GM23338 (cell line): ENCODE measurements at regions not wholly inside any gene's neighbourhood (a gene's known extent, or its start where the extent isn't known, plus 50 kb on each side); places are given as distances from the start of the nearest gene placed in this dataset. TPM values are rescaled to one million over a fixed set of nuclear protein-coding genes. Genes with fewer than 3 reads are reported as not detected.

Experiments
- ATAC-seq: fragments of 200-7000 bp; cut with Tn5 transposase; 3 replicates; pipeline ENCODE4 v1.9.1; 2020
- DNase-seq: peaks from one replicate; pipeline ENCODE4 v3.0.0-alpha.2; 2015; ENCODE audit warnings: low spot score
- H2AFZ ChIP-seq: fragments of 200-600 bp; sonication (generic); 2 replicates; pipeline ENCODE4 v1.8.0; 2016; ENCODE audit warnings: antibody characterized with exemption, mild to moderate bottlenecking, moderate library complexity
- H3F3A ChIP-seq: fragments of 200-600 bp; sonication (generic); replicated peaks from 2 replicates; pipeline ENCODE4 v1.8.0; 2017; ENCODE audit warnings: antibody characterized with exemption, mixed run types, low read depth
- H3K27ac ChIP-seq: fragments of 200-600 bp; sonication (generic); 2 replicates; pipeline ENCODE4 v1.6.1; 2016; ENCODE audit warnings: low read depth
- H3K27me3 ChIP-seq: fragments of 200-600 bp; sonication (generic); 2 replicates; pipeline ENCODE4 v1.8.0; 2016; ENCODE audit warnings: mild to moderate bottlenecking, mixed run types, moderate library complexity; ENCODE audit not compliant: insufficient read depth
- H3K36me3 ChIP-seq: fragments of 200-600 bp; sonication (generic); 2 replicates; pipeline ENCODE4 v1.8.0; 2016; ENCODE audit warnings: mild to moderate bottlenecking; ENCODE audit not compliant: insufficient read depth
- H3K4me1 ChIP-seq: fragments of 200-600 bp; sonication (generic); 2 replicates; pipeline ENCODE4 v1.8.0; 2016; ENCODE audit warnings: mild to moderate bottlenecking, moderate library complexity; ENCODE audit not compliant: insufficient read depth
- H3K4me2 ChIP-seq: fragments of 200-600 bp; sonication (generic); 2 replicates; pipeline ENCODE4 v1.7.1; 2017; ENCODE audit warnings: mixed run types
- H3K4me3 ChIP-seq: fragments of 200-600 bp; sonication (generic); 2 replicates; pipeline ENCODE4 v1.6.1; 2016; ENCODE audit warnings: mixed run types
- H3K79me2 ChIP-seq: fragments of 200-600 bp; sonication (generic); replicated peaks from 2 replicates; pipeline ENCODE4 v1.8.0; 2017; ENCODE audit warnings: mild to moderate bottlenecking; ENCODE audit not compliant: insufficient read depth
- H3K9me2 ChIP-seq: fragments of 200-600 bp; sonication (generic); 2 replicates; pipeline ENCODE4 v1.8.0; 2017; ENCODE audit not compliant: insufficient read depth
- H4K20me1 ChIP-seq: fragments of 200-600 bp; sonication (generic); replicated peaks from 2 replicates; pipeline ENCODE4 v1.8.0; 2017; ENCODE audit warnings: mild to moderate bottlenecking; ENCODE audit not compliant: insufficient read depth
- H3K27ac Mint-ChIP-seq: 2 replicates; pipeline ENCODE4 v1.8.0; 2020; ENCODE audit warnings: inconsistent platforms, mild to moderate bottlenecking, moderate library complexity, mixed read lengths
- H3K27me3 Mint-ChIP-seq: 3 replicates; pipeline ENCODE4 v1.8.0; 2022; ENCODE audit warnings: low read depth, mild to moderate bottlenecking, moderate library complexity, mixed read lengths, inconsistent platforms; ENCODE audit not compliant: insufficient read depth, poor library complexity
- H3K36me3 Mint-ChIP-seq: 3 replicates; pipeline ENCODE4 v1.8.0; 2021; ENCODE audit warnings: low read depth, mild to moderate bottlenecking, inconsistent platforms, moderate library complexity, mixed read lengths
- H3K4me1 Mint-ChIP-seq: 3 replicates; pipeline ENCODE4 v1.8.0; 2020; ENCODE audit warnings: mild to moderate bottlenecking, inconsistent platforms, mixed read lengths
- H3K4me3 Mint-ChIP-seq: 3 replicates; pipeline ENCODE4 v1.8.0; 2021; ENCODE audit warnings: moderate library complexity, mild to moderate bottlenecking, inconsistent platforms, mixed read lengths
- H3K9me3 Mint-ChIP-seq: 3 replicates; pipeline ENCODE4 v1.8.0; 2020; ENCODE audit warnings: moderate library complexity, mild to moderate bottlenecking, inconsistent platforms, mixed read lengths
- ETS1 ChIP-seq: IDR thresholded peaks from 2 replicates; pipeline ENCODE4 v1.6.1; 2016; ENCODE audit warnings: antibody characterized with exemption
- JUNB ChIP-seq: IDR thresholded peaks from one replicate; pipeline ENCODE4 v1.6.1; 2016; ENCODE audit warnings: antibody characterized with exemption; ENCODE audit not compliant: unreplicated experiment
- STAT1 ChIP-seq: IDR thresholded peaks from one replicate; pipeline ENCODE4 v1.6.1; 2016; ENCODE audit warnings: antibody characterized with exemption; ENCODE audit not compliant: unreplicated experiment
- ZNF331 ChIP-seq: fragments of 250-450 bp; sonication (Bioruptor Pico); IDR thresholded peaks from 2 replicates; pipeline ENCODE4 v1.5.0; 2020; ENCODE audit warnings: low read depth, mild to moderate bottlenecking, moderate library complexity
- ZNF462 ChIP-seq: fragments of 250-450 bp; sonication (Bioruptor Pico); IDR thresholded peaks from 2 replicates; pipeline ENCODE4 v1.5.0; 2020; ENCODE audit warnings: mild to moderate bottlenecking, moderate library complexity
- small RNA-seq: library from RNA; depleted of rRNA; stranded (forward); fragments of <200 nt; gene quantifications from one replicate; pipeline ENCODE3, GENCODE V24; 2014; ENCODE audit warnings: low replicate concordance

DNA sequence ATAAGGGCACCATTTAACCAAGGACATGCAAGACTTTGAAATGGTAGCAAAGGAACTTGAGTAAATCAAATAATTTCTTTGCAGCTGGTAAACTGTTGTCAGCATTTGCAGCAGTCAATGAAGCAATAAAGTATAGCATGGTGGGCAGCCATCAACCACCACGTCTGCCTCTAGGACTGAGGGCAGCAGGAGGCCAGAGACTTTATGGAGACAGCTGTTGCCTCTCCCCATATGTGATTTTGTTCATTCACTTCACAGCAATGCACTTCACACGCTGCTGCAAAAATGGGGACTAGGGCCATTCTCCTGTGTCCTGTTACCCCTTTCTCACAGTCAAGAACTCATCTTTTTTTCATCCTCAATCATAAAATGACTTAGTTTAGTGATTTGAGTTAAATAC lies 51.3 kb upstream of the PCDH9 start:
- Histone ChIP-seq H3K4me2 (no peak overlapping the region), H3F3A (no peaks in the 10 kb centered on the region), H3K9me2 (no peaks in the 10 kb centered on the region; the same call in 1 of the 2 replicates), H4K20me1 (no peaks in the 10 kb centered on the region), H3K79me2 (no peaks in the 10 kb centered on the region), H3K27me3 (no peaks in the 10 kb centered on the region), H3K4me3 (no peak overlapping the region), H3K36me3 (no peaks in the 10 kb centered on the region), H3K4me1 (peaks cover 10% of the 10 kb centered on the region; the same call in 1 of the 2 replicates), H3K27ac (no peak overlapping the region), H2AFZ (no peak overlapping the region)
- no peaks in the 10 kb centered on the region for H3K36me3 Mint-ChIP-seq
- H3K4me3 Mint-ChIP-seq, result no peak overlapping the region
- no peak for DNase-seq
- no peak overlapping the region for H3K27ac Mint-ChIP-seq
- no peak for ATAC-seq
- H3K9me3 Mint-ChIP-seq, result no peaks in the 10 kb centered on the region
- TF ChIP-seq ZNF331 (CRISPR knock-in tag) (no peak), ZNF462 (no peak), STAT1 (no peak), ETS1 (no peak), JUNB (no peak)
- no peaks in the 10 kb centered on the region for H3K27me3 Mint-ChIP-seq
- peaks cover 11% of the 10 kb centered on the region for H3K4me1 Mint-ChIP-seq

Small RNA genes lying in the stretch of these regions (small RNA-seq; reads per million reads assigned to genes)
- gene RN7SL761P, result not detected
- not detected for gene RPL37P21
- gene RPS3AP52, result not detected
- not detected for gene SNRPFP3
